ENCODE measurements at regions not wholly inside any gene's neighbourhood (a gene's known extent, or its start where the extent isn't known, plus 50 kb on each side); places are given as distances from the start of the nearest gene placed in this dataset.

- no peak for TF ChIP-seq EZH2 (IDR thresholded peaks at IDR 0.05; ENCODE audit: low read length)
- TF ChIP-seq, protein P1, sequence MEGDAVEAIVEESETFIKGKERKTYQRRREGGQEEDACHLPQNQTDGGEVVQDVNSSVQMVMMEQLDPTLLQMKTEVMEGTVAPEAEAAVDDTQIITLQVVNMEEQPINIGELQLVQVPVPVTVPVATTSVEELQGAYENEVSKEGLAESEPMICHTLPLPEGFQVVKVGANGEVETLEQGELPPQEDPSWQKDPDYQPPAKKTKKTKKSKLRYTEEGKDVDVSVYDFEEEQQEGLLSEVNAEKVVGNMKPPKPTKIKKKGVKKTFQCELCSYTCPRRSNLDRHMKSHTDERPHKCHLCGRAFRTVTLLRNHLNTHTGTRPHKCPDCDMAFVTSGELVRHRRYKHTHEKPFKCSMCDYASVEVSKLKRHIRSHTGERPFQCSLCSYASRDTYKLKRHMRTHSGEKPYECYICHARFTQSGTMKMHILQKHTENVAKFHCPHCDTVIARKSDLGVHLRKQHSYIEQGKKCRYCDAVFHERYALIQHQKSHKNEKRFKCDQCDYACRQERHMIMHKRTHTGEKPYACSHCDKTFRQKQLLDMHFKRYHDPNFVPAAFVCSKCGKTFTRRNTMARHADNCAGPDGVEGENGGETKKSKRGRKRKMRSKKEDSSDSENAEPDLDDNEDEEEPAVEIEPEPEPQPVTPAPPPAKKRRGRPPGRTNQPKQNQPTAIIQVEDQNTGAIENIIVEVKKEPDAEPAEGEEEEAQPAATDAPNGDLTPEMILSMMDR (optimal IDR thresholded peaks at IDR 0.05 in 1 of 3, IDR thresholded peaks at IDR 0.05 in 1 of 3, conservative IDR thresholded peaks at IDR 0.05 in 1 of 3; ENCODE audit: extremely low read depth in 1 of 3, insufficient read depth in 2 of 3, low read length in 3 of 3), result no peak
Observed at GRCh38 chr1:47608296-47608875, 170.5 kb downstream of the FOXD2 start.
